ENCODE measurements at regions not wholly inside any gene's neighbourhood (a gene's known extent, or its start where the extent isn't known, plus 50 kb on each side); places are given as distances from the start of the nearest gene placed in this dataset.

- Mint-ChIP-seq H3K27ac (no peak overlapping the region), H3K27me3 (no peaks in the 10 kb centered on the region), H3K4me1 (peaks cover 4% of the 10 kb centered on the region), H3K9me3 (no peaks in the 10 kb centered on the region), H3K4me3 (no peak overlapping the region), H3K36me3 (no peaks in the 10 kb centered on the region)
- DNase-seq (ENCODE audit: low spot score in 2 of 2), result no peak
- no peak for ATAC-seq (ENCODE audit: low read depth)
These were observed 73.1 kb upstream of the KIRREL3 start for GRCh38 chr11:127073621-127074020.

- no peak overlapping the region for H3K4me3 Mint-ChIP-seq
- H3K27me3 Mint-ChIP-seq, result peaks cover 1% of the 10 kb centered on the region
- ATAC-seq (ENCODE audit: low read depth) (no peak), DNase-seq (ENCODE audit: low spot score in 2 of 2) (no peak)
- no peaks in the 10 kb centered on the region for H3K36me3 Mint-ChIP-seq
- peaks cover 2% of the 10 kb centered on the region for H3K9me3 Mint-ChIP-seq
- H3K27ac Mint-ChIP-seq, result no peak overlapping the region
- peaks cover 4% of the 10 kb centered on the region for H3K4me1 Mint-ChIP-seq
These were observed 71.0 kb upstream of the KIRREL3 start for GRCh38 chr11:127071606-127072005.

- no peak overlapping the region for H3K4me3 Mint-ChIP-seq
- no peak for DNase-seq (ENCODE audit: low spot score in 2 of 2)
These were observed 70.2 kb upstream of the KIRREL3 start for GRCh38 chr11:127070808-127071207.

GRCh38 chr11:127066401-127067090, 66.0 kb upstream of the KIRREL3 start:
- Mint-ChIP-seq H3K27ac (no peak overlapping the region), H3K36me3 (no peaks in the 10 kb centered on the region), H3K4me1 (no peaks in the 10 kb centered on the region), H3K27me3 (peaks cover 1% of the 10 kb centered on the region), H3K4me3 (no peak overlapping the region), H3K9me3 (peaks cover 2% of the 10 kb centered on the region)
- no peak for DNase-seq (ENCODE audit: low spot score in 2 of 2)
- ATAC-seq (ENCODE audit: low read depth), result no peak

More at GRCh38 chr11:127070808-127071207, 70.2 kb upstream of the KIRREL3 start:
- peaks cover 1% of the 10 kb centered on the region for H3K27me3 Mint-ChIP-seq
- no peak overlapping the region for H3K27ac Mint-ChIP-seq
- no peaks in the 10 kb centered on the region for H3K36me3 Mint-ChIP-seq
- peaks cover 4% of the 10 kb centered on the region for H3K4me1 Mint-ChIP-seq
- ATAC-seq (ENCODE audit: low read depth), result no peak
- H3K9me3 Mint-ChIP-seq, result peaks cover 2% of the 10 kb centered on the region

GRCh38 chr11:127063241-127063640, 62.7 kb upstream of the KIRREL3 start:
- Mint-ChIP-seq H3K4me3 (no peak overlapping the region), H3K36me3 (no peaks in the 10 kb centered on the region), H3K9me3 (no peaks in the 10 kb centered on the region), H3K27ac (no peak overlapping the region), H3K4me1 (no peaks in the 10 kb centered on the region), H3K27me3 (no peaks in the 10 kb centered on the region)
- DNase-seq (ENCODE audit: low spot score in 2 of 2) (no peak), ATAC-seq (ENCODE audit: low read depth) (no peak)

- Mint-ChIP-seq H3K4me1 (no peaks in the 10 kb centered on the region), H3K36me3 (no peaks in the 10 kb centered on the region), H3K27me3 (no peaks in the 10 kb centered on the region), H3K4me3 (no peak overlapping the region), H3K9me3 (no peaks in the 10 kb centered on the region), H3K27ac (no peak overlapping the region)
- DNase-seq (ENCODE audit: low spot score in 2 of 2), result no peak
- no peak for ATAC-seq (ENCODE audit: low read depth)
These were observed 61.4 kb upstream of the KIRREL3 start for GRCh38 chr11:127061947-127062346.

GRCh38 chr11:127059750-127060149, 59.2 kb upstream of the KIRREL3 start:
- Mint-ChIP-seq H3K9me3 (no peaks in the 10 kb centered on the region), H3K36me3 (no peaks in the 10 kb centered on the region), H3K4me1 (no peaks in the 10 kb centered on the region), H3K27ac (no peak overlapping the region), H3K4me3 (no peak overlapping the region), H3K27me3 (no peaks in the 10 kb centered on the region)
- ATAC-seq (ENCODE audit: low read depth) (no peak), DNase-seq (ENCODE audit: low spot score in 2 of 2) (no peak)

GRCh38 chr11:127059286-127059685, 58.7 kb upstream of the KIRREL3 start:
- ATAC-seq (ENCODE audit: low read depth) (no peak), DNase-seq (ENCODE audit: low spot score in 2 of 2) (no peak)
- Mint-ChIP-seq H3K4me3 (no peak overlapping the region), H3K27ac (no peak overlapping the region), H3K36me3 (no peaks in the 10 kb centered on the region), H3K9me3 (no peaks in the 10 kb centered on the region), H3K27me3 (no peaks in the 10 kb centered on the region), H3K4me1 (no peaks in the 10 kb centered on the region)

- Mint-ChIP-seq H3K36me3 (no peaks in the 10 kb centered on the region), H3K27me3 (no peaks in the 10 kb centered on the region), H3K27ac (no peak overlapping the region), H3K4me3 (no peak overlapping the region), H3K9me3 (no peaks in the 10 kb centered on the region), H3K4me1 (no peaks in the 10 kb centered on the region)
- ATAC-seq (ENCODE audit: low read depth), result no peak
- no peak for DNase-seq (ENCODE audit: low spot score in 2 of 2)
These were observed 58.0 kb upstream of the KIRREL3 start for GRCh38 chr11:127058524-127058923.

GRCh38 chr11:127057126-127057525, 56.6 kb upstream of the KIRREL3 start:
- ATAC-seq (ENCODE audit: low read depth) (no peak), DNase-seq (ENCODE audit: low spot score in 2 of 2) (no peak)
- H3K36me3 Mint-ChIP-seq, result no peaks in the 10 kb centered on the region
- no peaks in the 10 kb centered on the region for H3K9me3 Mint-ChIP-seq
- H3K27ac Mint-ChIP-seq, result no peak overlapping the region
- H3K27me3 Mint-ChIP-seq, result no peaks in the 10 kb centered on the region
- H3K4me1 Mint-ChIP-seq, result no peaks in the 10 kb centered on the region
- no peak overlapping the region for H3K4me3 Mint-ChIP-seq

GRCh38 chr11:127056338-127056971, 55.9 kb upstream of the KIRREL3 start:
- H3K27me3 Mint-ChIP-seq, result no peaks in the 10 kb centered on the region
- no peaks in the 10 kb centered on the region for H3K4me1 Mint-ChIP-seq
- DNase-seq (ENCODE audit: low spot score in 2 of 2) (no peak), ATAC-seq (ENCODE audit: low read depth) (no peak)
- no peak overlapping the region for H3K27ac Mint-ChIP-seq
- H3K9me3 Mint-ChIP-seq, result no peaks in the 10 kb centered on the region
- H3K36me3 Mint-ChIP-seq, result no peaks in the 10 kb centered on the region
- H3K4me3 Mint-ChIP-seq, result no peak overlapping the region

- ATAC-seq (ENCODE audit: low read depth) (no peak), DNase-seq (ENCODE audit: low spot score in 2 of 2) (no peak)
- no peaks in the 10 kb centered on the region for H3K27me3 Mint-ChIP-seq
- no peaks in the 10 kb centered on the region for H3K9me3 Mint-ChIP-seq
- H3K4me3 Mint-ChIP-seq, result no peak overlapping the region
- no peak overlapping the region for H3K27ac Mint-ChIP-seq
- H3K4me1 Mint-ChIP-seq, result no peaks in the 10 kb centered on the region
- no peaks in the 10 kb centered on the region for H3K36me3 Mint-ChIP-seq
These were observed 54.7 kb upstream of the KIRREL3 start for GRCh38 chr11:127055236-127055635.

- Mint-ChIP-seq H3K36me3 (no peaks in the 10 kb centered on the region), H3K9me3 (no peaks in the 10 kb centered on the region), H3K27ac (no peak overlapping the region), H3K4me1 (no peaks in the 10 kb centered on the region), H3K27me3 (no peaks in the 10 kb centered on the region), H3K4me3 (no peak overlapping the region)
- ATAC-seq (ENCODE audit: low read depth) (no peak), DNase-seq (ENCODE audit: low spot score in 2 of 2) (no peak)
These were observed 53.6 kb upstream of the KIRREL3 start for GRCh38 chr11:127054153-127054552.

GRCh38 chr11:127052404-127052803, 51.8 kb upstream of the KIRREL3 start:
- Mint-ChIP-seq H3K27ac (no peak overlapping the region), H3K36me3 (no peaks in the 10 kb centered on the region), H3K4me1 (no peaks in the 10 kb centered on the region), H3K27me3 (no peaks in the 10 kb centered on the region), H3K4me3 (no peak overlapping the region), H3K9me3 (no peaks in the 10 kb centered on the region)
- no peak for ATAC-seq (ENCODE audit: low read depth)
- DNase-seq (ENCODE audit: low spot score in 2 of 2), result no peak
